H54 (cell line): ENCODE measurements at regions not wholly inside any gene's neighbourhood (a gene's known extent, or its start where the extent isn't known, plus 50 kb on each side); places are given as distances from the start of the nearest gene placed in this dataset.
"Not testable (repeated sequence)": the region's sequence is repeated elsewhere in the genome, so short reads cannot be mapped to it uniquely, and the experiment has no call there.

ENCODE experiments used
- DNase-seq: peaks from one replicate; pipeline ENCODE4 v3.0.0; 2011; ENCODE audit warnings: low spot score, mixed read lengths; ENCODE audit not compliant: insufficient read length
- FAIRE-seq: peaks from 3 replicates; lab custom pipeline; 2011; peaks lifted over from hg19 to GRCh38; lab: Jason Lieb, UNC
- POLR2A ChIP-seq: IDR thresholded peaks from 2 replicates; pipeline ENCODE4 v1.6.1; 2011; ENCODE audit warnings: low read depth, mild to moderate bottlenecking, low read length

GRCh38 chr7:8314566-8314965 lies 52.6 kb upstream of the ICA1 start:
- DNase-seq, result no peak
- no peak for FAIRE-seq
- no peak for TF ChIP-seq POLR2A

- no peak for TF ChIP-seq POLR2A
Measured at GRCh38 chr7:8319115-8319514, 57.1 kb upstream of the ICA1 start.

GRCh38 chr7:8320174-8320573 lies 58.2 kb upstream of the ICA1 start:
- DNase-seq, result no peak
- no peak for TF ChIP-seq POLR2A
- FAIRE-seq, result no peak

More at GRCh38 chr7:8319115-8319514, 57.1 kb upstream of the ICA1 start:
- DNase-seq (no peak), FAIRE-seq (no peak)

- FAIRE-seq (no peak), DNase-seq (no peak)
Measured at GRCh38 chr7:8321312-8321711, 59.3 kb upstream of the ICA1 start.

GRCh38 chr7:8322667-8323066 lies 60.7 kb upstream of the ICA1 start:
- no peak for TF ChIP-seq POLR2A

More at GRCh38 chr7:8321312-8321711, 59.3 kb upstream of the ICA1 start:
- TF ChIP-seq POLR2A, result no peak

GRCh38 chr7:8325067-8325466 lies 63.1 kb upstream of the ICA1 start:
- no peak for TF ChIP-seq POLR2A
- DNase-seq (no peak), FAIRE-seq (no peak)

More at GRCh38 chr7:8322667-8323066, 60.7 kb upstream of the ICA1 start:
- DNase-seq (no peak), FAIRE-seq (no peak)

GRCh38 chr7:8327199-8327598 lies 65.2 kb upstream of the ICA1 start:
- DNase-seq, result no peak
- TF ChIP-seq POLR2A, result no peak
- no peak for FAIRE-seq

- TF ChIP-seq POLR2A, result no peak
- FAIRE-seq, result no peak
- no peak for DNase-seq
Measured at GRCh38 chr7:8338206-8338605, 76.2 kb upstream of the ICA1 start.

- FAIRE-seq, result no peak
- no peak for TF ChIP-seq POLR2A
- no peak for DNase-seq
Measured at GRCh38 chr7:8343556-8343955, 81.6 kb upstream of the ICA1 start.

- FAIRE-seq, DNase-seq: not testable (repeated sequence)
Measured at GRCh38 chr7:8347395-8347794, 85.4 kb upstream of the ICA1 start.

GRCh38 chr7:8351654-8352053 lies 81.8 kb upstream of the NXPH1 start:
- FAIRE-seq, result not testable (repeated sequence)

GRCh38 chr7:8353991-8354390 lies 79.4 kb upstream of the NXPH1 start:
- no peak for TF ChIP-seq POLR2A
- FAIRE-seq (no peak), DNase-seq (no peak)

More at GRCh38 chr7:8351654-8352053, 81.8 kb upstream of the NXPH1 start:
- not testable (repeated sequence) for DNase-seq

GRCh38 chr7:8354503-8354902 lies 78.9 kb upstream of the NXPH1 start:
- no peak for TF ChIP-seq POLR2A
- DNase-seq (no peak), FAIRE-seq (no peak)

- DNase-seq, result no peak
- no peak for FAIRE-seq
- TF ChIP-seq POLR2A, result no peak
Measured at GRCh38 chr7:8356071-8356470, 77.3 kb upstream of the NXPH1 start.

- no peak for TF ChIP-seq POLR2A
- DNase-seq (no peak), FAIRE-seq (no peak)
Measured at GRCh38 chr7:8357536-8357935, 75.9 kb upstream of the NXPH1 start.

GRCh38 chr7:8360564-8361153 lies 72.8 kb upstream of the NXPH1 start:
- TF ChIP-seq POLR2A, result no peak
- DNase-seq (no peak), FAIRE-seq (no peak)
